Calu3 (cell line): ENCODE measurements at regions not wholly inside any gene's neighbourhood (a gene's known extent, or its start where the extent isn't known, plus 50 kb on each side); places are given as distances from the start of the nearest gene placed in this dataset.

Experiments used
- BruUV-seq: library from RNA; stranded (reverse); fragments of 400-500 nt; replicated peaks from 2 replicates; lab custom pipeline; 2021; lab: Mats Ljungman, UMichigan
- CTCF ChIA-PET: fragments of 300-600 bp; sonication (Branson Sonifier 250); formaldehyde crosslinking; loops from one replicate; lab custom pipeline; 2022; ENCODE audit warnings: antibody characterized with exemption; lab: Charles Lee
- DNase-seq: peaks from one replicate; pipeline ENCODE4 v3.0.0; 2022
- H3K27ac Mint-ChIP-seq: one replicate; pipeline ENCODE4 v1.8.0; 2022; ENCODE audit warnings: mixed read lengths; ENCODE audit not compliant: unreplicated experiment
- H3K27me3 Mint-ChIP-seq: one replicate; pipeline ENCODE4 v1.8.0; 2022; ENCODE audit warnings: mixed read lengths; ENCODE audit not compliant: unreplicated experiment
- H3K36me3 Mint-ChIP-seq: one replicate; pipeline ENCODE4 v1.8.0; 2022; ENCODE audit warnings: mild to moderate bottlenecking, moderate library complexity, mixed read lengths; ENCODE audit not compliant: insufficient read depth, unreplicated experiment
- H3K4me1 Mint-ChIP-seq: one replicate; pipeline ENCODE4 v1.8.0; 2022; ENCODE audit warnings: mild to moderate bottlenecking, low read depth, mixed read lengths; ENCODE audit not compliant: unreplicated experiment
- H3K4me3 Mint-ChIP-seq: one replicate; pipeline ENCODE4 v1.8.0; 2022; ENCODE audit warnings: mild to moderate bottlenecking, low read depth, moderate library complexity, mixed read lengths; ENCODE audit not compliant: unreplicated experiment
- H3K9me3 Mint-ChIP-seq: one replicate; pipeline ENCODE4 v1.8.0; 2022; ENCODE audit warnings: low read depth, mixed read lengths; ENCODE audit not compliant: unreplicated experiment
- CTCF ChIP-seq: fragments of 200-600 bp; IDR thresholded peaks from one replicate; pipeline ENCODE4 v1.8.0; 2022; ENCODE audit warnings: antibody characterized with exemption; ENCODE audit not compliant: unreplicated experiment
- intact Hi-C: fragments of 100-400 bp; cut with micrococcal nuclease; formaldehyde crosslinking; loops from one replicate; pipeline ENCODE4 v1.10.0; 2022; ENCODE audit not compliant: unreplicated experiment

- DNase-seq: no peak
- H3K27ac Mint-ChIP-seq: no peak overlapping the region
- TF ChIP-seq CTCF: no peak
- intact Hi-C loops: no loop called here
- CTCF ChIA-PET: no interaction called here
- H3K4me1 Mint-ChIP-seq: no peaks in the 10 kb centered on the region
- H3K4me3 Mint-ChIP-seq: no peak overlapping the region
- BruUV-seq: no TSS peak
- no peaks in the 10 kb centered on the region for H3K36me3 Mint-ChIP-seq
- H3K27me3 Mint-ChIP-seq: no peaks in the 10 kb centered on the region
- peaks cover 4% of the 10 kb centered on the region for H3K9me3 Mint-ChIP-seq
Measured at GRCh38 chr10:107342711-107343110, 178.2 kb upstream of the SORCS1 start.

GRCh38 chr10:107341281-107341680 lies 176.8 kb upstream of the SORCS1 start:
- no peak overlapping the region for H3K4me3 Mint-ChIP-seq
- no TSS peak for BruUV-seq
- H3K27ac Mint-ChIP-seq: no peak overlapping the region
- no peaks in the 10 kb centered on the region for H3K36me3 Mint-ChIP-seq
- CTCF ChIA-PET: no interaction called here
- H3K9me3 Mint-ChIP-seq: peaks cover 4% of the 10 kb centered on the region
- no peaks in the 10 kb centered on the region for H3K4me1 Mint-ChIP-seq
- no peaks in the 10 kb centered on the region for H3K27me3 Mint-ChIP-seq
- TF ChIP-seq CTCF: no peak
- DNase-seq: no peak
- intact Hi-C loops: no loop called here

GRCh38 chr10:107340326-107340725 lies 175.8 kb upstream of the SORCS1 start:
- CTCF ChIA-PET: no interaction called here
- TF ChIP-seq CTCF: no peak
- Mint-ChIP-seq H3K27me3 (no peaks in the 10 kb centered on the region), H3K27ac (no peak overlapping the region), H3K9me3 (peaks cover 7% of the 10 kb centered on the region), H3K4me1 (no peaks in the 10 kb centered on the region), H3K4me3 (no peak overlapping the region), H3K36me3 (no peaks in the 10 kb centered on the region)
- intact Hi-C loops: no loop called here
- no TSS peak for BruUV-seq
- no peak for DNase-seq

- no TSS peak for BruUV-seq
- TF ChIP-seq CTCF: no peak
- intact Hi-C loops: no loop called here
Measured at GRCh38 chr10:107336061-107336460, 171.6 kb upstream of the SORCS1 start.

More at GRCh38 chr10:107336061-107336460, 171.6 kb upstream of the SORCS1 start:
- H3K4me1 Mint-ChIP-seq: no peaks in the 10 kb centered on the region
- no peak overlapping the region for H3K4me3 Mint-ChIP-seq
- H3K27ac Mint-ChIP-seq: no peak overlapping the region
- H3K27me3 Mint-ChIP-seq: no peaks in the 10 kb centered on the region
- peaks cover 9% of the 10 kb centered on the region for H3K9me3 Mint-ChIP-seq
- H3K36me3 Mint-ChIP-seq: no peaks in the 10 kb centered on the region
- CTCF ChIA-PET: no interaction called here
- no peak for DNase-seq
